Mucosa of rectum (tissue), 2 donors: ENCODE measurements at regions not wholly inside any gene's neighbourhood (a gene's known extent, or its start where the extent isn't known, plus 50 kb on each side); places are given as distances from the start of the nearest gene placed in this dataset.

Experiments used
- H3K27ac ChIP-seq, 2 donors: one replicate each; pipeline ENCODE4 v1.7.0; 2013; ENCODE audit warnings: inconsistent platforms in 2 of 2, low read depth in 2 of 2, low read length in 2 of 2
- H3K27me3 ChIP-seq, 2 donors: one replicate each; pipeline ENCODE4 v1.7.0; 2013; ENCODE audit warnings: low read length in 2 of 2; ENCODE audit not compliant: control insufficient read depth in 2 of 2, insufficient read depth in 2 of 2
- H3K36me3 ChIP-seq, 2 donors: one replicate each; pipeline ENCODE4 v1.7.0; 2013; ENCODE audit warnings: low read length in 2 of 2; ENCODE audit not compliant: control insufficient read depth in 2 of 2, insufficient read depth in 2 of 2
- H3K4me1 ChIP-seq, 2 donors: one replicate each; pipeline ENCODE4 v1.7.0; 2013; ENCODE audit warnings: low read length in 2 of 2, mild to moderate bottlenecking in 1 of 2; ENCODE audit not compliant: control insufficient read depth in 2 of 2, insufficient read depth in 2 of 2
- H3K4me3 ChIP-seq, 2 donors: one replicate each; pipeline ENCODE4 v1.7.0; 2013; ENCODE audit warnings: low read length in 2 of 2
- H3K9ac ChIP-seq, 2 donors: one replicate each; pipeline ENCODE4 v1.7.0; 2013; ENCODE audit warnings: low read length in 2 of 2, low read depth in 1 of 2, mild to moderate bottlenecking in 1 of 2
- H3K9me3 ChIP-seq, 2 donors: one replicate each; pipeline ENCODE4 v1.7.0; 2013; ENCODE audit warnings: low read length in 2 of 2; ENCODE audit not compliant: control insufficient read depth in 2 of 2
- donor health status: healthy.
- donor health status: Normal muscosa, but diverticular disease.

- Histone ChIP-seq H3K4me3 (no peak overlapping the region), H3K36me3 (no peaks in the 10 kb centered on the region), H3K27me3 (no peaks in the 10 kb centered on the region), H3K9me3 (no peaks in the 10 kb centered on the region), H3K4me1 (no peaks in the 10 kb centered on the region), H3K27ac (no peak overlapping the region), H3K9ac (no peak overlapping the region)
Observed at GRCh38 chr3:135440233-135440632, 525.3 kb upstream of the PPP2R3A start.

- Histone ChIP-seq H3K9ac (no peak overlapping the region), H3K27ac (no peak overlapping the region), H3K9me3 (no peaks in the 10 kb centered on the region), H3K27me3 (no peaks in the 10 kb centered on the region), H3K4me3 (no peak overlapping the region), H3K4me1 (no peaks in the 10 kb centered on the region), H3K36me3 (no peaks in the 10 kb centered on the region)
Observed at GRCh38 chr3:135440746-135441145, 524.8 kb upstream of the PPP2R3A start.

GRCh38 chr3:135444058-135444457 lies 521.5 kb upstream of the PPP2R3A start:
- no peaks in the 10 kb centered on the region for H3K4me1 ChIP-seq
- no peaks in the 10 kb centered on the region for H3K36me3 ChIP-seq
- H3K27me3 ChIP-seq, result no peaks in the 10 kb centered on the region
- H3K27ac ChIP-seq, result no peak overlapping the region
- H3K9me3 ChIP-seq, result no peaks in the 10 kb centered on the region
- no peak overlapping the region for H3K9ac ChIP-seq
- no peak overlapping the region for H3K4me3 ChIP-seq

GRCh38 chr3:135447483-135447882 lies 518.0 kb upstream of the PPP2R3A start:
- H3K4me1 ChIP-seq, result no peaks in the 10 kb centered on the region
- H3K27ac ChIP-seq, result no peak overlapping the region
- no peaks in the 10 kb centered on the region for H3K9me3 ChIP-seq
- H3K9ac ChIP-seq, result no peak overlapping the region
- H3K36me3 ChIP-seq, result no peaks in the 10 kb centered on the region
- H3K27me3 ChIP-seq, result no peaks in the 10 kb centered on the region
- H3K4me3 ChIP-seq, result no peak overlapping the region

- Histone ChIP-seq H3K9ac (no peak overlapping the region), H3K9me3 (no peaks in the 10 kb centered on the region), H3K36me3 (no peaks in the 10 kb centered on the region), H3K4me3 (no peak overlapping the region), H3K27ac (no peak overlapping the region), H3K4me1 (no peaks in the 10 kb centered on the region), H3K27me3 (no peaks in the 10 kb centered on the region)
Observed at GRCh38 chr3:135448520-135448919, 517.0 kb upstream of the PPP2R3A start.

GRCh38 chr3:135449046-135449445 lies 516.5 kb upstream of the PPP2R3A start:
- Histone ChIP-seq H3K4me3 (no peak overlapping the region), H3K27me3 (no peaks in the 10 kb centered on the region)

GRCh38 chr3:135451037-135451785 lies 514.3 kb upstream of the PPP2R3A start:
- Histone ChIP-seq H3K9ac (no peak overlapping the region), H3K9me3 (no peaks in the 10 kb centered on the region), H3K36me3 (no peaks in the 10 kb centered on the region), H3K27ac (no peak overlapping the region), H3K27me3 (peaks cover 0 to under 1% of the 10 kb centered on the region in 2 donors), H3K4me3 (no peak overlapping the region), H3K4me1 (no peaks in the 10 kb centered on the region)

More at GRCh38 chr3:135449046-135449445, 516.5 kb upstream of the PPP2R3A start:
- H3K4me1 ChIP-seq, result no peaks in the 10 kb centered on the region
- no peaks in the 10 kb centered on the region for H3K9me3 ChIP-seq
- no peak overlapping the region for H3K27ac ChIP-seq
- H3K36me3 ChIP-seq, result no peaks in the 10 kb centered on the region
- no peak overlapping the region for H3K9ac ChIP-seq

- Histone ChIP-seq H3K4me3 (no peak overlapping the region), H3K9ac (no peak overlapping the region), H3K27ac (no peak overlapping the region), H3K4me1 (no peaks in the 10 kb centered on the region), H3K9me3 (no peaks in the 10 kb centered on the region), H3K27me3 (peaks cover 0 to 2% of the 10 kb centered on the region in 2 donors), H3K36me3 (no peaks in the 10 kb centered on the region)
Observed at GRCh38 chr3:135452881-135453280, 512.6 kb upstream of the PPP2R3A start.

- Histone ChIP-seq H3K4me1 (no peaks in the 10 kb centered on the region), H3K36me3 (no peaks in the 10 kb centered on the region), H3K9me3 (no peaks in the 10 kb centered on the region), H3K9ac (no peak overlapping the region), H3K27ac (no peak overlapping the region), H3K27me3 (peaks cover 0 to 2% of the 10 kb centered on the region in 2 donors), H3K4me3 (no peak overlapping the region)
Observed at GRCh38 chr3:135453326-135453725, 512.2 kb upstream of the PPP2R3A start.

- Histone ChIP-seq H3K27ac (no peak overlapping the region), H3K9ac (no peak overlapping the region), H3K27me3 (peaks cover 0 to 2% of the 10 kb centered on the region in 2 donors), H3K36me3 (no peaks in the 10 kb centered on the region), H3K4me1 (no peaks in the 10 kb centered on the region), H3K9me3 (no peaks in the 10 kb centered on the region), H3K4me3 (no peak overlapping the region)
Observed at GRCh38 chr3:135454890-135455289, 510.6 kb upstream of the PPP2R3A start.
